B cell (primary cell): ENCODE measurements at regions not wholly inside any gene's neighbourhood (a gene's known extent, or its start where the extent isn't known, plus 50 kb on each side); places are given as distances from the start of the nearest gene placed in this dataset.

Experiments
- ATAC-seq: fragments of 200-7000 bp; cut with Tn5 transposase; one replicate; pipeline ENCODE4 v1.10.0; 2021; ENCODE audit warnings: low read depth, mild to moderate bottlenecking, moderate number of reproducible peaks, moderate library complexity
- CTCF ChIA-PET: fragments of 350-600 bp; sonication (Branson Sonifier 250); formaldehyde crosslinking; loops from one replicate; lab custom pipeline; 2021; ENCODE audit warnings: antibody characterized with exemption, inconsistent platforms; lab: Charles Lee
- POLR2A ChIA-PET: fragments of 350-600 bp; sonication (Branson Sonifier 250); formaldehyde crosslinking; loops from one replicate; lab custom pipeline; 2021; ENCODE audit warnings: antibody characterized with exemption; lab: Charles Lee
- DNase-seq: peaks from one replicate; pipeline ENCODE4 v3.0.0; 2013
- H2AFZ ChIP-seq: 2 replicates; pipeline ENCODE4 v1.6.1; 2012; ENCODE audit warnings: mild to moderate bottlenecking, low read depth, low read length; ENCODE audit not compliant: insufficient read depth, poor library complexity, severe bottlenecking
- H3K27ac ChIP-seq, 2 donors: 1 replicate in 1 of 2; 2 replicates in 1 of 2; pipeline ENCODE4 v1.5.1; 2012 to 2013; ENCODE audit warnings: low read length in 2 of 2, mild to moderate bottlenecking in 2 of 2, moderate library complexity in 1 of 2
- H3K27me3 ChIP-seq, 4 experiments: fragments of 200-600 bp in 1 of 4; sonication (generic) in 1 of 4; replicated peaks in 1 of 4; 1 replicate in 2 of 4; 2 replicates in 2 of 4; pipeline versions ENCODE4 v1.6.1 to v1.7.0; 2013 to 2016; ENCODE audit warnings: low read length in 3 of 4, mild to moderate bottlenecking in 2 of 4, mixed read lengths in 1 of 4, moderate library complexity in 1 of 4; ENCODE audit not compliant: insufficient read depth in 4 of 4, control insufficient read depth in 3 of 4; ENCODE audit errors: control extremely low read depth in 1 of 4
- H3K36me3 ChIP-seq, 2 experiments: replicated peaks in 1 of 2; 1 replicate in 1 of 2; 2 replicates in 1 of 2; pipeline versions ENCODE4 v1.6.1 to v1.7.1; 2013; ENCODE audit warnings: low read length in 1 of 2; ENCODE audit not compliant: insufficient read depth in 2 of 2, control insufficient read depth in 1 of 2; ENCODE audit errors: control extremely low read depth in 1 of 2, extremely low read depth in 1 of 2
- H3K4me1 ChIP-seq, 2 donors: fragments of 200-600 bp in 1 of 2; sonication (generic) in 1 of 2; 1 replicate in 1 of 2; 2 replicates in 1 of 2; pipeline versions ENCODE4 v1.5.1 to v1.6.1; 2013 to 2017; ENCODE audit warnings: low read length in 2 of 2; ENCODE audit not compliant: control insufficient read depth in 2 of 2, insufficient read depth in 2 of 2
- H3K4me2 ChIP-seq: replicated peaks from 2 replicates; pipeline ENCODE3; 2012; ENCODE audit warnings: mild to moderate bottlenecking, low read depth, low read length; ENCODE audit not compliant: poor library complexity, severe bottlenecking
- H3K4me3 ChIP-seq, 5 experiments: fragments of 200-600 bp in 1 of 5; sonication (generic) in 1 of 5; 1 replicate in 3 of 5; 2 replicates in 2 of 5; pipeline versions ENCODE4 v1.5.1 to v1.7.0; 2011 to 2016; ENCODE audit warnings: low read length in 4 of 5, mild to moderate bottlenecking in 4 of 5, low read depth in 2 of 5, control low read depth in 1 of 5, moderate library complexity in 1 of 5; ENCODE audit not compliant: insufficient read depth in 1 of 5; ENCODE audit errors: control extremely low read depth in 1 of 5, extremely low read depth in 1 of 5
- H3K79me2 ChIP-seq: fragments of 200-600 bp; sonication (generic); one replicate; pipeline ENCODE4 v1.6.0; 2016; ENCODE audit warnings: low read length; ENCODE audit not compliant: control insufficient read depth, insufficient read depth
- H3K9ac ChIP-seq: fragments of 200-600 bp; sonication (generic); 2 replicates; pipeline ENCODE4 v1.6.1; 2017; ENCODE audit warnings: mild to moderate bottlenecking, low read length, moderate library complexity
- H3K9me3 ChIP-seq, 3 donors: one replicate each; pipeline versions ENCODE4 v1.6.1 to v1.7.1; 2013; ENCODE audit warnings: low read length in 2 of 3; ENCODE audit not compliant: control insufficient read depth in 2 of 3, insufficient read depth in 1 of 3; ENCODE audit errors: control extremely low read depth in 1 of 3
- H4K20me1 ChIP-seq: 2 replicates; pipeline ENCODE4 v1.6.0; 2012; ENCODE audit warnings: mild to moderate bottlenecking, low read length; ENCODE audit not compliant: insufficient read depth, control insufficient read depth, poor library complexity, severe bottlenecking
- H3K27ac Mint-ChIP-seq: one replicate; pipeline ENCODE4 v1.8.0; 2021; ENCODE audit warnings: mixed read lengths
- H3K27me3 Mint-ChIP-seq: one replicate; pipeline ENCODE4 v1.8.0; 2021; ENCODE audit warnings: mixed read lengths
- H3K4me1 Mint-ChIP-seq: one replicate; pipeline ENCODE4 v1.8.0; 2021; ENCODE audit warnings: mixed read lengths
- H3K4me3 Mint-ChIP-seq: one replicate; pipeline ENCODE4 v1.8.0; 2021; ENCODE audit warnings: mixed read lengths
- H3K9me3 Mint-ChIP-seq: one replicate; pipeline ENCODE4 v1.8.0; 2022; ENCODE audit warnings: mixed read lengths; ENCODE audit not compliant: insufficient read depth
- CTCF ChIP-seq: fragments of 200-600 bp; IDR thresholded peaks from one replicate; pipeline ENCODE4 v1.8.0; 2022; ENCODE audit warnings: antibody characterized with exemption, mild to moderate bottlenecking
- EZH2 ChIP-seq: IDR thresholded peaks from 2 replicates; pipeline ENCODE4 v1.6.1; 2012; ENCODE audit warnings: borderline replicate concordance, low read depth, mild to moderate bottlenecking, moderate library complexity, low read length; ENCODE audit not compliant: insufficient read depth, poor library complexity, severe bottlenecking
- WGBS: methylation state at CpG from one replicate; pipeline ENCODE4 v1.1.5; 2013; ENCODE audit warnings: missing lambda C conversion rate; ENCODE audit not compliant: insufficient coverage; 5-methylcytosine and 5-hydroxymethylcytosine counted together
- intact Hi-C: fragments of 100-400 bp; cut with micrococcal nuclease; formaldehyde crosslinking; loops from one replicate; pipeline ENCODE4 v1.10.0; 2022

GRCh38 chr21:16530656-16531055 is 800.9 kb downstream of the USP25 start:
- ATAC-seq (no peak), DNase-seq (no peak)
- Histone ChIP-seq H2AFZ (no peak overlapping the region), H3K4me3 (no peak overlapping the region), H3K79me2 (no peaks in the 10 kb centered on the region), H4K20me1 (no peaks in the 10 kb centered on the region), H3K4me1 (no peaks in the 10 kb centered on the region), H3K27ac (no peak overlapping the region), H3K4me2 (no peak overlapping the region), H3K9ac (no peak overlapping the region), H3K27me3 (no peaks in the 10 kb centered on the region), H3K36me3 (no peaks in the 10 kb centered on the region), H3K9me3 (no peaks in the 10 kb centered on the region)
- Mint-ChIP-seq H3K27me3 (no peaks in the 10 kb centered on the region), H3K4me1 (no peaks in the 10 kb centered on the region), H3K27ac (no peak overlapping the region), H3K9me3 (peaks cover 3% of the 10 kb centered on the region), H3K4me3 (no peak overlapping the region)
- POLR2A ChIA-PET, result no interaction called here
- no CpG with 5 or more reads among the region's 2 CpGs for WGBS
- CTCF ChIA-PET, result no interaction called here
- intact Hi-C loops, result no loop called here
- TF ChIP-seq EZH2 (no peak), CTCF (no peak)

- Histone ChIP-seq H3K36me3 (no peaks in the 10 kb centered on the region), H2AFZ (no peak overlapping the region), H3K4me1 (no peaks in the 10 kb centered on the region), H3K79me2 (no peaks in the 10 kb centered on the region), H4K20me1 (no peaks in the 10 kb centered on the region), H3K27ac (no peak overlapping the region), H3K9ac (no peak overlapping the region), H3K27me3 (no peaks in the 10 kb centered on the region), H3K9me3 (no peaks in the 10 kb centered on the region), H3K4me2 (no peak overlapping the region), H3K4me3 (no peak overlapping the region)
- Mint-ChIP-seq H3K27ac (no peak overlapping the region), H3K4me3 (no peak overlapping the region), H3K9me3 (peaks cover 3% of the 10 kb centered on the region), H3K27me3 (no peaks in the 10 kb centered on the region), H3K4me1 (no peaks in the 10 kb centered on the region)
- DNase-seq, result no peak
- intact Hi-C loops, result no loop called here
- ATAC-seq, result no peak
- CTCF ChIA-PET, result no interaction called here
- WGBS, result 60% methylated on average over 1 of the region's 4 CpGs
- TF ChIP-seq CTCF (no peak), EZH2 (no peak)
- POLR2A ChIA-PET, result no interaction called here
These were observed 803.1 kb downstream of the USP25 start for GRCh38 chr21:16532840-16533239.
